Hepatocyte (in vitro differentiated cells): ENCODE measurements at regions not wholly inside any gene's neighbourhood (a gene's known extent, or its start where the extent isn't known, plus 50 kb on each side); places are given as distances from the start of the nearest gene placed in this dataset.
A peak's percentile ranks its signal among the peaks of the same experiment; 100 is the strongest.

Experiments used
- DNase-seq: peaks from one replicate; pipeline ENCODE4 v3.0.0-alpha.2; 2016; ENCODE audit warnings: low spot score
- H2AFZ ChIP-seq: fragments of 200-600 bp; sonication (generic); 2 replicates; pipeline ENCODE4 v1.6.0; 2016; ENCODE audit warnings: antibody characterized with exemption, mild to moderate bottlenecking
- H3K27ac ChIP-seq: fragments of 200-600 bp; sonication (generic); 2 replicates; pipeline ENCODE4 v1.5.1; 2016; ENCODE audit warnings: mild to moderate bottlenecking
- H3K27me3 ChIP-seq: fragments of 200-600 bp; sonication (generic); 2 replicates; pipeline ENCODE4 v1.6.1; 2016
- H3K36me3 ChIP-seq: fragments of 200-600 bp; sonication (generic); replicated peaks from 2 replicates; pipeline ENCODE4 v1.5.1; 2016; ENCODE audit warnings: low read depth; ENCODE audit not compliant: insufficient read depth
- H3K4me1 ChIP-seq: fragments of 200-600 bp; sonication (generic); 2 replicates; pipeline ENCODE4 v1.5.1; 2016; ENCODE audit warnings: mild to moderate bottlenecking, moderate library complexity; ENCODE audit not compliant: insufficient read depth
- H3K4me2 ChIP-seq: fragments of 200-600 bp; sonication (generic); 2 replicates; pipeline ENCODE4 v1.6.0; 2016
- H3K4me3 ChIP-seq: fragments of 200-600 bp; sonication (generic); 2 replicates; pipeline ENCODE4 v1.5.1; 2016; ENCODE audit warnings: mild to moderate bottlenecking
- H3K79me2 ChIP-seq: fragments of 200-600 bp; sonication (generic); 2 replicates; pipeline ENCODE4 v1.6.0; 2017; ENCODE audit warnings: mild to moderate bottlenecking
- H3K9me2 ChIP-seq: fragments of 200-600 bp; sonication (generic); replicated peaks from 2 replicates; pipeline ENCODE4 v1.6.0; 2017; ENCODE audit warnings: mild to moderate bottlenecking; ENCODE audit not compliant: insufficient read depth
- H3K9me3 ChIP-seq: fragments of 200-600 bp; sonication (generic); 2 replicates; pipeline ENCODE4 v1.5.1; 2016; ENCODE audit warnings: low read depth, mild to moderate bottlenecking
- H4K20me1 ChIP-seq: fragments of 200-600 bp; sonication (generic); 2 replicates; pipeline ENCODE4 v1.6.0; 2016; ENCODE audit warnings: mild to moderate bottlenecking; ENCODE audit not compliant: insufficient read depth, poor library complexity, severe bottlenecking
- EZH2phosphoT487 ChIP-seq: fragments of 200-600 bp; sonication (generic); IDR thresholded peaks from one replicate; pipeline ENCODE4 v1.6.1; 2018; ENCODE audit warnings: antibody characterized with exemption, mild to moderate bottlenecking, low read depth, moderate library complexity; ENCODE audit not compliant: unreplicated experiment, severe bottlenecking
- whole genome bisulfite sequencing: methylation state at CpG from one replicate; pipeline ENCODE4 v1.1.6; 2016; ENCODE audit warnings: low lambda C conversion rate; ENCODE audit errors: missing lambda C conversion rate; 5-methylcytosine and 5-hydroxymethylcytosine counted together
- TF ChIP-seq, protein P1 (sequence below): fragments of 200-600 bp; sonication (generic); IDR thresholded peaks from 2 replicates; pipeline ENCODE4 v1.5.1; 2016; ENCODE audit warnings: antibody characterized with exemption, mild to moderate bottlenecking; ENCODE audit not compliant: poor library complexity

- H3K9me3 ChIP-seq: no peaks in the 10 kb centered on the region
- DNase-seq: no peak
- no peaks in the 10 kb centered on the region for H4K20me1 ChIP-seq
- no peak overlapping the region for H3K4me3 ChIP-seq
- no peaks in the 10 kb centered on the region for H3K27me3 ChIP-seq
- no peak overlapping the region for H2AFZ ChIP-seq
- 29% methylated on average over 2 of the region's 2 CpGs for WGBS
- no peaks in the 10 kb centered on the region for H3K9me2 ChIP-seq
- no peak overlapping the region for H3K4me2 ChIP-seq
- no peaks in the 10 kb centered on the region for H3K36me3 ChIP-seq
- no peaks in the 10 kb centered on the region for H3K79me2 ChIP-seq
- H3K27ac ChIP-seq: peak overlapping the region; percentile 19
- TF ChIP-seq EZH2phosphoT487: peak; percentile 79
- TF ChIP-seq, protein P1, sequence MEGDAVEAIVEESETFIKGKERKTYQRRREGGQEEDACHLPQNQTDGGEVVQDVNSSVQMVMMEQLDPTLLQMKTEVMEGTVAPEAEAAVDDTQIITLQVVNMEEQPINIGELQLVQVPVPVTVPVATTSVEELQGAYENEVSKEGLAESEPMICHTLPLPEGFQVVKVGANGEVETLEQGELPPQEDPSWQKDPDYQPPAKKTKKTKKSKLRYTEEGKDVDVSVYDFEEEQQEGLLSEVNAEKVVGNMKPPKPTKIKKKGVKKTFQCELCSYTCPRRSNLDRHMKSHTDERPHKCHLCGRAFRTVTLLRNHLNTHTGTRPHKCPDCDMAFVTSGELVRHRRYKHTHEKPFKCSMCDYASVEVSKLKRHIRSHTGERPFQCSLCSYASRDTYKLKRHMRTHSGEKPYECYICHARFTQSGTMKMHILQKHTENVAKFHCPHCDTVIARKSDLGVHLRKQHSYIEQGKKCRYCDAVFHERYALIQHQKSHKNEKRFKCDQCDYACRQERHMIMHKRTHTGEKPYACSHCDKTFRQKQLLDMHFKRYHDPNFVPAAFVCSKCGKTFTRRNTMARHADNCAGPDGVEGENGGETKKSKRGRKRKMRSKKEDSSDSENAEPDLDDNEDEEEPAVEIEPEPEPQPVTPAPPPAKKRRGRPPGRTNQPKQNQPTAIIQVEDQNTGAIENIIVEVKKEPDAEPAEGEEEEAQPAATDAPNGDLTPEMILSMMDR: no peak
- H3K4me1 ChIP-seq: no peaks in the 10 kb centered on the region
Measured at GRCh38 chr1:211183747-211184313, 49.9 kb upstream of the KCNH1 start.
